Activated CD8-positive, alpha-beta T cell treated with anti-CD3 and anti-CD28 coated beads for 36 hours (primary cell): ENCODE measurements at regions not wholly inside any gene's neighbourhood (a gene's known extent, or its start where the extent isn't known, plus 50 kb on each side); places are given as distances from the start of the nearest gene placed in this dataset.

Source experiments
- ATAC-seq: fragments of 200-7000 bp; cut with Tn5 transposase; one replicate; pipeline ENCODE4 v1.10.0; 2021; ENCODE audit warnings: mild to moderate bottlenecking, moderate library complexity
- CTCF ChIA-PET: fragments of 350-600 bp; sonication (Branson Sonifier 250); formaldehyde crosslinking; loops from one replicate; lab custom pipeline; 2021; ENCODE audit warnings: antibody characterized with exemption; lab: Charles Lee
- POLR2A ChIA-PET: fragments of 350-600 bp; sonication (Branson Sonifier 250); formaldehyde crosslinking; loops from one replicate; lab custom pipeline; 2021; ENCODE audit warnings: antibody characterized with exemption; lab: Charles Lee
- DNase-seq: peaks from one replicate; pipeline ENCODE4 v3.0.0-alpha.2; 2020
- H3K27ac Mint-ChIP-seq: one replicate; pipeline ENCODE4 v1.8.0; 2021; ENCODE audit warnings: mild to moderate bottlenecking, mixed read lengths
- H3K27me3 Mint-ChIP-seq: one replicate; pipeline ENCODE4 v1.8.0; 2021; ENCODE audit warnings: mixed read lengths
- H3K36me3 Mint-ChIP-seq: one replicate; pipeline ENCODE4 v1.8.0; 2021; ENCODE audit warnings: low read depth, mixed read lengths
- H3K4me1 Mint-ChIP-seq: one replicate; pipeline ENCODE4 v1.8.0; 2021; ENCODE audit warnings: low read depth, mixed read lengths
- H3K4me3 Mint-ChIP-seq: one replicate; pipeline ENCODE4 v1.8.0; 2021; ENCODE audit warnings: mild to moderate bottlenecking, moderate library complexity, mixed read lengths
- H3K9me3 Mint-ChIP-seq: one replicate; pipeline ENCODE4 v1.8.0; 2021; ENCODE audit warnings: mixed read lengths
- intact Hi-C: fragments of 100-400 bp; cut with micrococcal nuclease; formaldehyde crosslinking; loops from one replicate; pipeline ENCODE4 v1.10.0; 2022
- TF ChIP-seq, protein P1 (sequence below): fragments of 200-600 bp; IDR thresholded peaks from one replicate; pipeline ENCODE4 v1.8.0; 2022; ENCODE audit warnings: antibody characterized with exemption, mild to moderate bottlenecking

DNA sequence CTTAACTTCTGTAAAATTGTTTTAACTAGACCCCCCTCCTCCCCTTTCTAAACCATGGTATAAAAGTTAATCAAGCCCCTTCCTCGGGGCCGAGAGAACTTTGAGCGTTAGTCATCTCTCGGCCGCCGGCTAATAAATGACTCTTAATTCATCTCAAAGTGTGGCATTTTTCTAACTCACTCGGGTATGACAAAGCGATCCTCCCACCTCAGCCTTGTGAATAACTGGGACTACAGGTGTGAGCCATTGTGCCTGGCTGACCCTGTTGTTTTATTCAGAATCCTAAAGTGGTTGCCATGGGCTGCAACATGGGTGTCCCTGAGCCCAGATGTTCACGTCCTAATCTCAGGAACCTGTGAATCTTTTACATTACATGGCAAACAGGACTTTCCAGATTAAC is 540.7 kb upstream of the AMELY start:
- CTCF ChIA-PET, result no interaction called here
- Mint-ChIP-seq H3K27me3 (peaks cover 12% of the 10 kb centered on the region), H3K4me1 (no peaks in the 10 kb centered on the region), H3K4me3 (no peak overlapping the region), H3K9me3 (no peaks in the 10 kb centered on the region), H3K27ac (no peak overlapping the region), H3K36me3 (no peaks in the 10 kb centered on the region)
- intact Hi-C loops, result no loop called here
- POLR2A ChIA-PET, result no interaction called here
- ATAC-seq, result no peak
- TF ChIP-seq, protein P1, sequence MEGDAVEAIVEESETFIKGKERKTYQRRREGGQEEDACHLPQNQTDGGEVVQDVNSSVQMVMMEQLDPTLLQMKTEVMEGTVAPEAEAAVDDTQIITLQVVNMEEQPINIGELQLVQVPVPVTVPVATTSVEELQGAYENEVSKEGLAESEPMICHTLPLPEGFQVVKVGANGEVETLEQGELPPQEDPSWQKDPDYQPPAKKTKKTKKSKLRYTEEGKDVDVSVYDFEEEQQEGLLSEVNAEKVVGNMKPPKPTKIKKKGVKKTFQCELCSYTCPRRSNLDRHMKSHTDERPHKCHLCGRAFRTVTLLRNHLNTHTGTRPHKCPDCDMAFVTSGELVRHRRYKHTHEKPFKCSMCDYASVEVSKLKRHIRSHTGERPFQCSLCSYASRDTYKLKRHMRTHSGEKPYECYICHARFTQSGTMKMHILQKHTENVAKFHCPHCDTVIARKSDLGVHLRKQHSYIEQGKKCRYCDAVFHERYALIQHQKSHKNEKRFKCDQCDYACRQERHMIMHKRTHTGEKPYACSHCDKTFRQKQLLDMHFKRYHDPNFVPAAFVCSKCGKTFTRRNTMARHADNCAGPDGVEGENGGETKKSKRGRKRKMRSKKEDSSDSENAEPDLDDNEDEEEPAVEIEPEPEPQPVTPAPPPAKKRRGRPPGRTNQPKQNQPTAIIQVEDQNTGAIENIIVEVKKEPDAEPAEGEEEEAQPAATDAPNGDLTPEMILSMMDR, result no peak
- no peak for DNase-seq

DNA sequence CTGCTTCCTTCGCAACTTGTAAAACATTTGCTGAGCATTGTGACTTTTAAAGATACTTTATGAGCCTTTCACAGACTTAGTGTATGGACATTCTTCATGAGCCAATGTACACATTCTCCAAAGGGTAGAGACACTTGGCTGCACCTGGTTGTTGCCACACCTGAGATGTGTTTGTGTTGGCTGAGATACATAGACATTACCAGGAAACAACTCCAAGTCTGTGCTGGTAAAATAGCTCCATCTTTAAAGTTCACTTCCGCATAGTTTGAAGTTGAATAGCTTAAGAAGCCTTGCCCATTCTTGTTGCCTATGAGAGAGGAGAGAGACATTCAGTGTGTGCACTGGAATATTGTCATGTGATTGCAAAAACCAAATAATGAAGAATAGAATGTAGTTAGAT is 538.3 kb upstream of the AMELY start:
- ChIA-PET CTCF (no interaction called here), POLR2A (no interaction called here)

DNA sequence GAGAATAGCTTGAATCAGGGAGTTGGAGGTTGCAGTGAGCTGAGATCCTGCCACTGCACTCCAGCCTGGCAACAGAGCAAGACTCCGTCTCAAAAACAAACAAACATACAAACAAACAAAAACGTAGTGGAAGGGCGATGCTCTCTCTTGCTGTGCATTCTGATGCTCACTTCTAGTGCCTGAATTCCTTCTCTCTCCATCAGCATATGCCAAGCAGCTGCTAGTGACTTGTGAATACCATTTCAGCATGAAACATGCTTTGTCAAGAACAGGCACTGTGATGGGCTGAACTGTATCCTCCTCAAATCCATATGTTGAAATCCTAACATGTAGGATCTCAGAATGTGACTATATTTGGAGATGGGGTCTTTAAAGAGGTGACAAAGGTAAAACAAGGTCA is 537.1 kb upstream of the AMELY start:
- Mint-ChIP-seq H3K9me3 (no peaks in the 10 kb centered on the region), H3K36me3 (no peaks in the 10 kb centered on the region), H3K27me3 (peaks cover 14% of the 10 kb centered on the region), H3K27ac (no peak overlapping the region), H3K4me3 (no peak overlapping the region), H3K4me1 (no peaks in the 10 kb centered on the region)
- TF ChIP-seq, protein P1, result no peak
- DNase-seq (no peak), ATAC-seq (no peak)
- intact Hi-C loops, result no loop called here
- CTCF ChIA-PET, result no interaction called here
- POLR2A ChIA-PET, result no interaction called here

More for the DNA sequence above, 538.3 kb upstream of the AMELY start:
- Mint-ChIP-seq H3K27me3 (peaks cover 14% of the 10 kb centered on the region), H3K9me3 (no peaks in the 10 kb centered on the region), H3K27ac (no peak overlapping the region), H3K4me3 (no peak overlapping the region), H3K4me1 (no peaks in the 10 kb centered on the region), H3K36me3 (no peaks in the 10 kb centered on the region)
- TF ChIP-seq, protein P1, result no peak
- intact Hi-C loops, result no loop called here
- no peak for DNase-seq
- ATAC-seq, result no peak

DNA sequence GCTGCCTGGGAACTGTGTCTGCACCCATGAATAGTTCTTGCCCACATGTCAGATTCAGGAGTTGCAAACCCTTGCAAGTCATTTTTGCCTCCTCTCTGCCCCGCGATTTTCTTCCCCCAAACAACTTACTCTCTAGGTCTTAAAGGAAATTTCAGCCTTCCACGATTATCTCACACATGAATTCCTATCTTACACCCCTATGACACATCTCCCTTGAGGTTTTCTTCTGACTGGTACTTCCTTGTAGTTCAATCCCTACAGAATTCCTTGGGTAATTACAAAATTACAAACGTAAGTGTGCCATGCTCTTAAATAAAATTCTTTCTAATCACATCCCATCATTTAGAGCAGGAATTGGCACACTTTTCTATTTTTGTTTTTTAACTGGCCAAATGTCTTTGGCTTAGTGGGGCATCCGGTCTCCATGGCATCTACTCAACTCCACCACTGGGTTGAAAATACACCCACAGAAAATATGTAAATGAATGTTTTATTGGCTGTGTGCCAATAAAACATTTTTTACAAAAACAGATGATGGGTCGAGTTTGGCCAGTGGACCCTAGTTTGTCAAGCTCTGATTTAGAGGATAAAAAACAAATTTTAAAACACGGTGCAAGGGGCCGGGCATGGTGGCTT is 536.4 kb upstream of the AMELY start:
- Mint-ChIP-seq H3K4me3 (no peak overlapping the region), H3K9me3 (no peaks in the 10 kb centered on the region), H3K4me1 (no peaks in the 10 kb centered on the region), H3K27ac (no peak overlapping the region), H3K36me3 (no peaks in the 10 kb centered on the region), H3K27me3 (peaks cover 14% of the 10 kb centered on the region)
- DNase-seq (no peak), ATAC-seq (no peak)
- CTCF ChIA-PET, result no interaction called here
- POLR2A ChIA-PET, result no interaction called here
- intact Hi-C loops, result no loop called here
- TF ChIP-seq, protein P1, result no peak

DNA sequence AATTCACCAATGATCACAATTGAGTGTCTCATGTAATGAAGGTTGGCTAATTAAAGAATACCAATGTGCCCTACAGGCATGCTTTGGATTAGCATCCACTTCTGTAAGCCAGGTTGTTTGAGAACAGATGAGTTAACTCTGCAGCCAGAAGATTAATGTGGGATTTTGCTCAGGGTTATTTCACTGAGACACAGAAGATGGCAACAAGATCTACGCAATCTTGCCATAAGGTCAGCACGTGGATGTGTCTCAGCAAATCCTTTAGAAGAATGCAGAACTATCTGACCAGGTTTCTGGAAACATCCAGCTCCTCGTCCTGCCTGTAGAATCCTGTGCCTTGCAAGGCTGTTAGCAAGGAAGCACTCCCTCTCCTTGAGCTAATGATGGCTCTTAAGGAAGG is 532.6 kb upstream of the AMELY start:
- H3K27me3 Mint-ChIP-seq, result peaks cover 2% of the 10 kb centered on the region
- ChIA-PET CTCF (no interaction called here), POLR2A (no interaction called here)
- no peaks in the 10 kb centered on the region for H3K36me3 Mint-ChIP-seq
- H3K27ac Mint-ChIP-seq, result no peak overlapping the region
- DNase-seq (no peak), ATAC-seq (no peak)
- intact Hi-C loops, result no loop called here
- no peaks in the 10 kb centered on the region for H3K4me1 Mint-ChIP-seq
- no peak overlapping the region for H3K4me3 Mint-ChIP-seq
- TF ChIP-seq, protein P1, result no peak
- H3K9me3 Mint-ChIP-seq, result no peaks in the 10 kb centered on the region
